ENCODE measurements at regions not wholly inside any gene's neighbourhood (a gene's known extent, or its start where the extent isn't known, plus 50 kb on each side); places are given as distances from the start of the nearest gene placed in this dataset.

- TF ChIP-seq, protein P1, sequence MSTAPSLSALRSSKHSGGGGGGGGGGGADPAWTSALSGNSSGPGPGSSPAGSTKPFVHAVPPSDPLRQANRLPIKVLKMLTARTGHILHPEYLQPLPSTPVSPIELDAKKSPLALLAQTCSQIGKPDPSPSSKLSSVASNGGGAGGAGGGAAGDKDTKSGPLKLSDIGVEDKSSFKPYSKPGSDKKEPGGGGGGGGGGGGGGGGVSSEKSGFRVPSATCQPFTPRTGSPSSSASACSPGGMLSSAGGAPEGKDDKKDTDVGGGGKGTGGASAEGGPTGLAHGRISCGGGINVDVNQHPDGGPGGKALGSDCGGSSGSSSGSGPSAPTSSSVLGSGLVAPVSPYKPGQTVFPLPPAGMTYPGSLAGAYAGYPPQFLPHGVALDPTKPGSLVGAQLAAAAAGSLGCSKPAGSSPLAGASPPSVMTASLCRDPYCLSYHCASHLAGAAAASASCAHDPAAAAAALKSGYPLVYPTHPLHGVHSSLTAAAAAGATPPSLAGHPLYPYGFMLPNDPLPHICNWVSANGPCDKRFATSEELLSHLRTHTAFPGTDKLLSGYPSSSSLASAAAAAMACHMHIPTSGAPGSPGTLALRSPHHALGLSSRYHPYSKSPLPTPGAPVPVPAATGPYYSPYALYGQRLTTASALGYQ (CRISPR knock-in tag; IDR thresholded peaks at IDR 0.05) = no peak
- TF ChIP-seq RELA (CRISPR knock-in tag; IDR thresholded peaks at IDR 0.05) (no peak), ZMAT5 (CRISPR knock-in tag; IDR thresholded peaks at IDR 0.05; ENCODE audit: borderline replicate concordance, low read depth) (no peak), NKX3-1 (CRISPR knock-in tag; IDR thresholded peaks at IDR 0.05) (no peak), CEBPB (IDR thresholded peaks at IDR 0.05; ENCODE audit: borderline replicate concordance, low read depth, low read length) (peak; percentile 90), NR1H2 (CRISPR knock-in tag; IDR thresholded peaks at IDR 0.05; ENCODE audit: borderline replicate concordance, low read depth) (no peak), ZNF839 (CRISPR knock-in tag; IDR thresholded peaks at IDR 0.05; ENCODE audit: borderline replicate concordance) (no peak)
- TF ChIP-seq, protein P2, sequence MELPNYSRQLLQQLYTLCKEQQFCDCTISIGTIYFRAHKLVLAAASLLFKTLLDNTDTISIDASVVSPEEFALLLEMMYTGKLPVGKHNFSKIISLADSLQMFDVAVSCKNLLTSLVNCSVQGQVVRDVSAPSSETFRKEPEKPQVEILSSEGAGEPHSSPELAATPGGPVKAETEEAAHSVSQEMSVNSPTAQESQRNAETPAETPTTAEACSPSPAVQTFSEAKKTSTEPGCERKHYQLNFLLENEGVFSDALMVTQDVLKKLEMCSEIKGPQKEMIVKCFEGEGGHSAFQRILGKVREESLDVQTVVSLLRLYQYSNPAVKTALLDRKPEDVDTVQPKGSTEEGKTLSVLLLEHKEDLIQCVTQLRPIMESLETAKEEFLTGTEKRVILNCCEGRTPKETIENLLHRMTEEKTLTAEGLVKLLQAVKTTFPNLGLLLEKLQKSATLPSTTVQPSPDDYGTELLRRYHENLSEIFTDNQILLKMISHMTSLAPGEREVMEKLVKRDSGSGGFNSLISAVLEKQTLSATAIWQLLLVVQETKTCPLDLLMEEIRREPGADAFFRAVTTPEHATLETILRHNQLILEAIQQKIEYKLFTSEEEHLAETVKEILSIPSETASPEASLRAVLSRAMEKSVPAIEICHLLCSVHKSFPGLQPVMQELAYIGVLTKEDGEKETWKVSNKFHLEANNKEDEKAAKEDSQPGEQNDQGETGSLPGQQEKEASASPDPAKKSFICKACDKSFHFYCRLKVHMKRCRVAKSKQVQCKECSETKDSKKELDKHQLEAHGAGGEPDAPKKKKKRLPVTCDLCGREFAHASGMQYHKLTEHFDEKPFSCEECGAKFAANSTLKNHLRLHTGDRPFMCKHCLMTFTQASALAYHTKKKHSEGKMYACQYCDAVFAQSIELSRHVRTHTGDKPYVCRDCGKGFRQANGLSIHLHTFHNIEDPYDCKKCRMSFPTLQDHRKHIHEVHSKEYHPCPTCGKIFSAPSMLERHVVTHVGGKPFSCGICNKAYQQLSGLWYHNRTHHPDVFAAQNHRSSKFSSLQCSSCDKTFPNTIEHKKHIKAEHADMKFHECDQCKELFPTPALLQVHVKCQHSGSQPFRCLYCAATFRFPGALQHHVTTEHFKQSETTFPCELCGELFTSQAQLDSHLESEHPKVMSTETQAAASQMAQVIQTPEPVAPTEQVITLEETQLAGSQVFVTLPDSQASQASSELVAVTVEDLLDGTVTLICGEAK (IDR thresholded peaks at IDR 0.05) = no peak
- TF ChIP-seq, protein P2 (CRISPR knock-in tag; IDR thresholded peaks at IDR 0.05) = no peak
- TF ChIP-seq, protein P3, sequence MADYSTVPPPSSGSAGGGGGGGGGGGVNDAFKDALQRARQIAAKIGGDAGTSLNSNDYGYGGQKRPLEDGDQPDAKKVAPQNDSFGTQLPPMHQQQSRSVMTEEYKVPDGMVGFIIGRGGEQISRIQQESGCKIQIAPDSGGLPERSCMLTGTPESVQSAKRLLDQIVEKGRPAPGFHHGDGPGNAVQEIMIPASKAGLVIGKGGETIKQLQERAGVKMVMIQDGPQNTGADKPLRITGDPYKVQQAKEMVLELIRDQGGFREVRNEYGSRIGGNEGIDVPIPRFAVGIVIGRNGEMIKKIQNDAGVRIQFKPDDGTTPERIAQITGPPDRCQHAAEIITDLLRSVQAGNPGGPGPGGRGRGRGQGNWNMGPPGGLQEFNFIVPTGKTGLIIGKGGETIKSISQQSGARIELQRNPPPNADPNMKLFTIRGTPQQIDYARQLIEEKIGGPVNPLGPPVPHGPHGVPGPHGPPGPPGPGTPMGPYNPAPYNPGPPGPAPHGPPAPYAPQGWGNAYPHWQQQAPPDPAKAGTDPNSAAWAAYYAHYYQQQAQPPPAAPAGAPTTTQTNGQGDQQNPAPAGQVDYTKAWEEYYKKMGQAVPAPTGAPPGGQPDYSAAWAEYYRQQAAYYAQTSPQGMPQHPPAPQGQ (CRISPR knock-in tag; IDR thresholded peaks at IDR 0.05; ENCODE audit: borderline replicate concordance) = no peak
- TF ChIP-seq, protein P4, sequence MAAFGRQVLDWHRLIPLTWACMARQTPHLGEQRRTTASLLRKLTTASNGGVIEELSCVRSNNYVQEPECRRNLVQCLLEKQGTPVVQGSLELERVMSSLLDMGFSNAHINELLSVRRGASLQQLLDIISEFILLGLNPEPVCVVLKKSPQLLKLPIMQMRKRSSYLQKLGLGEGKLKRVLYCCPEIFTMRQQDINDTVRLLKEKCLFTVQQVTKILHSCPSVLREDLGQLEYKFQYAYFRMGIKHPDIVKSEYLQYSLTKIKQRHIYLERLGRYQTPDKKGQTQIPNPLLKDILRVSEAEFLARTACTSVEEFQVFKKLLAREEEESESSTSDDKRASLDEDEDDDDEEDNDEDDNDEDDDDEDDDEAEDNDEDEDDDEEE (CRISPR knock-in tag; IDR thresholded peaks at IDR 0.05) = no peak
Measured at GRCh38 chr7:122217125-122217524, 73.1 kb upstream of the AASS start (continued).
